ENCODE measurements at regions not wholly inside any gene's neighbourhood (a gene's known extent, or its start where the extent isn't known, plus 50 kb on each side); places are given as distances from the start of the nearest gene placed in this dataset.
A peak's percentile ranks its signal among the peaks of the same experiment; 100 is the strongest.

DNA sequence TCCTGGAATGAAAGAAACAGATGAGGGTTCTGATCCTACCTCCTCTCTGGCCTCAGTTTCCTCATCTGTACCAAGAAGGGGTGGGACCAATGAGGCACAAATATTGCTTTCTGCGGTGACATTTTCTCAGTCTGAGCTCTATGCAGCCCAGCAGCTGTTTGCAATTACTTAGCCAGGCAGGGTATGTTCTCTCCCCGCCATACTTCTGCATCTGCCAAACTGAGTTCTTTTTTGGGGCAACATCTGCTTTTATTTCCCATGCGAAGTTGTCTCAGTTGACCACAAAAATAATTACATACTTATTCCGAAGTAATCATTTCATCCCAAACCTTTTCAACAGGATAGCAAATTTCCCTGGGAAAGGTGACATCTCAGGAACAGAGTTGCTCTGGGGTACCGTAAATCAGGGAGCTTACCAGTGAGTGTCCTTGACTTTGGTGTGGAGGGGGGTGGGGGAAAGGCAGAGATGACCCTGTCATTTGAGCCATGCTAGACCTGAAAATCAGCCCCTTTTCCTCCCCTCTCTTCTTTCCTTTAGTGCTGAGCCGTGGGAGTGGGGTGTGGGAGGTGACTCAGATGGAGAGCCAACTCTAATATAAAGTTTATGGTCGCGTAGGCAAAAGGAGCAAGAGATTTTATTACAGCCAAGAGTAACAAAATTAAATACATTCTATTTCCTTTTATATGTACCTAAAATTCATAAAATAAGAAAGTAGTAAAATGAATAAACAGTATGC lies 165.7 kb upstream of the KL start:
- H3K4me3 ChIP-seq (ENCODE audit: control insufficient read depth, low read depth, low read length) = no peak overlapping the region
- TF ChIP-seq, protein P1, sequence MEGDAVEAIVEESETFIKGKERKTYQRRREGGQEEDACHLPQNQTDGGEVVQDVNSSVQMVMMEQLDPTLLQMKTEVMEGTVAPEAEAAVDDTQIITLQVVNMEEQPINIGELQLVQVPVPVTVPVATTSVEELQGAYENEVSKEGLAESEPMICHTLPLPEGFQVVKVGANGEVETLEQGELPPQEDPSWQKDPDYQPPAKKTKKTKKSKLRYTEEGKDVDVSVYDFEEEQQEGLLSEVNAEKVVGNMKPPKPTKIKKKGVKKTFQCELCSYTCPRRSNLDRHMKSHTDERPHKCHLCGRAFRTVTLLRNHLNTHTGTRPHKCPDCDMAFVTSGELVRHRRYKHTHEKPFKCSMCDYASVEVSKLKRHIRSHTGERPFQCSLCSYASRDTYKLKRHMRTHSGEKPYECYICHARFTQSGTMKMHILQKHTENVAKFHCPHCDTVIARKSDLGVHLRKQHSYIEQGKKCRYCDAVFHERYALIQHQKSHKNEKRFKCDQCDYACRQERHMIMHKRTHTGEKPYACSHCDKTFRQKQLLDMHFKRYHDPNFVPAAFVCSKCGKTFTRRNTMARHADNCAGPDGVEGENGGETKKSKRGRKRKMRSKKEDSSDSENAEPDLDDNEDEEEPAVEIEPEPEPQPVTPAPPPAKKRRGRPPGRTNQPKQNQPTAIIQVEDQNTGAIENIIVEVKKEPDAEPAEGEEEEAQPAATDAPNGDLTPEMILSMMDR (conservative IDR thresholded peaks at IDR 0.05; ENCODE audit: control insufficient read depth, insufficient read depth, low read depth, low read length) = no peak
- DNase-seq (ENCODE audit: low read depth) = peak; percentile 57

DNA sequence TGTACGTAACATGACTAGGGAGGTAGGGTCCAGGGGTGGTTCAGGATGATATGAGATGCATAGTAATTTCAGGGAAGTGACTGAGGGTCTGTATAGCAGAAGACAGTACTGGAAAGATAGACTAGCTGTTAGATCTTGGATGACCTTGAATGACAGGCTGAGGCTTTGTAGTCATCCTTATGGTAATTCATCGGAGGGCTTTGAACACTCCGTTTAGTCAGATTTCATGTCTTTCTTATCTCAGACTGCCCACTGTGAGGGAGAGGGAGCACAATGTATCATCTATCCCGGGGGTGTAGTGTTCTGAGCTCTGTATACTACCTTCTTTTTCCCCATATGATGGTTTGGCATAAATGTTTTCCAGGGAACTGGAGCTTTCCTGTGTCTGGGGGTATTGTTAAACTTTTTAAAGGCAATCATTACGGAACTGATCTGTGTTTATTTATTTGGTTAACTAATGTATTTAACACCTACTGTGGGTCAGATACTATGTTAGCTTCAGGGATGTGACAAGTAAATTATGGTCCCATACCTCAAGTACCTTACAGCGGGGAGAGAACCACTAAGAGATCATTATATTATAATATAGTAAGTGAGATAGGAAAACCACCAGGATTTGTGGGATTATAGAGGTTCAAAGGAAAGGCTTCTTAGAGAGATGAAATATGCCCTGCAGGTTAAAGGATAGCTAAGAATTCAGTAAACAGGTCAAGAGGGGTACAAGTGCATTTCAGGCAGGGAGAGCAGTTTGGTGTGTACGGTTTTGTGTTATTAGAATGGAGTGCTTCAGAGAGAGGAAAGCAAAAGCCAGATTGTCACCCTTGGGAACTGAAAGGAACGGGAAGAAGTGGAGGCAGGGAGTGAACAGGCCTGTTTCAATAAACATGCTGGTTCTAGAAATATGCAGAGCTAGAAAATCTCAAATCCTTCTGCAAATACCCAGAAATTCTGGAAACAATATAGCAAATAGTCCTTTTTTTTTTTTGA lies 164.8 kb upstream of the KL start:
- H3K4me3 ChIP-seq (ENCODE audit: control insufficient read depth, low read depth, low read length) = no peak overlapping the region
- no peak for DNase-seq (ENCODE audit: low read depth)
- TF ChIP-seq, protein P1 (conservative IDR thresholded peaks at IDR 0.05; ENCODE audit: control insufficient read depth, insufficient read depth, low read depth, low read length) = no peak

DNA sequence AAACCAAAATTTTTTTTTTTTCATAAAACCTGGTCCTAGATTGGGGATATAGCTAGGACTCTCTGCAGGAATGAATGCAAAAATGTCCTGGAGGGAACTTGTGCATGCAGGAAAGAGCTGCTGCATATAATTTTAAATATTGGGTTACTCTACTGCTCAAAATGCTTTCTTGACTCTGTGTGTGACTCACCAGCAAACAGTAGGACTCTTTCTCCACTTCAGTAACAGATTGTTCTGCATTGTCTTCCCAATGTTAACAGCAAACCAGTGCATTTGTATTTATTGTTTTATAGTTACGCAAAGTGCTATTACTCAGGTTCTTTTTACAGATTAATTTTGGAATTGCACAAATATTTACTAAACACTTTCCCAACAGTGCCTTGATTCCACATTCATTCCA lies 163.7 kb upstream of the KL start:
- DNase-seq (ENCODE audit: low read depth) = peak; percentile 59
- TF ChIP-seq, protein P1 (conservative IDR thresholded peaks at IDR 0.05; ENCODE audit: control insufficient read depth, insufficient read depth, low read depth, low read length) = no peak
- H3K4me3 ChIP-seq (ENCODE audit: control insufficient read depth, low read depth, low read length) = no peak overlapping the region

DNA sequence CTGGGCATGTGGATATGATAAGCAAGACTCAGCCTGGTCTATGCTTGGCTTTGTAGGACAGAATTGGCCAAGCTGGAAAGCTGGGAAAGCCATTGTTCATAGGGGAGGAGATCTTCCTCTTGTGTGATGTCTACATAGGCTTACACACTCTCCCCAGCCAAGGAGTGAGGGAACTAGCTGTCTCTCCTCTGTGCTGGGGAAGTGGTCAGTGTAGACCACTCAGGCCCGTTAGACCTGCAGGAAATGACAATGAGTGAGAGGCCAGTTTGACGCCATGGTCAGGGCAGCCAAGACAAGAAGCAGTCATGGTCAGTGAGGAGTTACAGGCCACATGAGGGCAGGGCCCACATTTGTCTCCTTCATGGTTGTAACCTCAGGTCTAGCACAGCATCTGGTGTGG lies 159.1 kb upstream of the KL start:
- no peak for DNase-seq (ENCODE audit: low read depth)
- TF ChIP-seq, protein P1 (conservative IDR thresholded peaks at IDR 0.05; ENCODE audit: control insufficient read depth, insufficient read depth, low read depth, low read length) = no peak
- H3K4me3 ChIP-seq (ENCODE audit: control insufficient read depth, low read depth, low read length) = no peak overlapping the region

DNA sequence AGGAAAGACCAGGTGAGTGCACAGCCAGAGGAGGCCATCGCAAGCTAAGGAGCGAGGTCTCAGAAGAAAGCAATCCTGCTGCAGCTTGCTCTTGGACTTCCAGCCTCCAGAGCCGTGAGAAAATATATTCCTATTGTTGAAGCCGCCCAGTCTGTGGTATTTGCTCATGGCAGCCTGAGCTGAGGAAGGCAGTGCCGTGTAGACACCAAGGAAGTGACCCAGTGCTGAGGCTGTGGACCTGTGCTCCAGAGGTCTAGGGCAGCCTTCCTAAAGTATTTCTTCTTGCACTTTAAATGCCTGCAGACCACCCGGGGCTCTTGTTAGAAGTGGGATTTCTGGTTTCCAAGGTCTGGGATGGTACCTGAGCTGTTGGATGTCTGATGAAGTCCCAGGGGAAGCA lies 158.5 kb upstream of the KL start:
- TF ChIP-seq, protein P1 (conservative IDR thresholded peaks at IDR 0.05; ENCODE audit: control insufficient read depth, insufficient read depth, low read depth, low read length) = no peak
- H3K4me3 ChIP-seq (ENCODE audit: control insufficient read depth, low read depth, low read length) = no peak overlapping the region
- no peak for DNase-seq (ENCODE audit: low read depth)

DNA sequence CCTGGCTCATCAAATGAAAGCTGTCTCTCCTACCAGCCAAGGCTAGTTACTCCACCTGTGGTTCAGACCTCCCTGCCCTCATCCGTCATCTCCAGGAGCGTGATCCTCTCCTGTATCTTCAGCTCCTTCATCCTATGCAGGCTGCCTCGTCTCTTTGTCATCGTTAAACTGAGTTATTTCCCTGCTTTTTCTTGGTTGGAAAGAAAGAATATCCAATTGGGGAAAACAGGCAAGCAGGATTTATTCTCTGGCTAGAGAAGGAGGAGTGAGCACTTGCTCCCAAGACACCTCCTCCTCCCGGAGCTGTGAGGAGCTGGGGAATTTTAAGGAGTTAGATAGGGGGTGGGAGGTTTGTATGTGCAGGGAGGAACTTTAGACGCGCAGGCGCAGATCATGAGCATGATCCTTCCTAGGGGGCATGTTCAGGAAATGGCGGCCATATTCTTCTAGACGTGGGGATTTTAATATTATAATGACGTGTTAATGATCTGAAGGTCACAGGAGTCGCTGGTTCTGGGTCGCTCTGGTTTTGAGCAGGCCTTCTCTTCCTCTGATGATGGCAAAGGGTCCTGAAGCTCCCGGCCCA lies 156.4 kb upstream of the KL start:
- TF ChIP-seq, protein P1 (conservative IDR thresholded peaks at IDR 0.05; ENCODE audit: control insufficient read depth, insufficient read depth, low read depth, low read length) = no peak
- no peak overlapping the region for H3K4me3 ChIP-seq (ENCODE audit: control insufficient read depth, low read depth, low read length)
- DNase-seq (ENCODE audit: low read depth) = no peak
